NCI-H2107 (cell line): ENCODE measurements at regions not wholly inside any gene's neighbourhood (a gene's known extent, or its start where the extent isn't known, plus 50 kb on each side); places are given as distances from the start of the nearest gene placed in this dataset.

Experiments used
- DNase-seq: peaks from one replicate; lab custom pipeline; 2025; lab: John Stamatoyannopoulos, UW

- DNase-seq, result no peak
These were observed 1138.8 kb downstream of the XPNPEP1 start for GRCh38 chr10:108784534-108784933.

GRCh38 chr10:108783897-108784296 lies 1139.4 kb downstream of the XPNPEP1 start:
- no peak for DNase-seq

GRCh38 chr10:108782411-108782810 lies 1140.9 kb downstream of the XPNPEP1 start:
- DNase-seq, result no peak

GRCh38 chr10:108779501-108779900 lies 1143.8 kb downstream of the XPNPEP1 start:
- no peak for DNase-seq

- no peak for DNase-seq
These were observed 1147.3 kb downstream of the XPNPEP1 start for GRCh38 chr10:108775911-108776475.

- DNase-seq, result no peak
These were observed 1152.2 kb downstream of the XPNPEP1 start for GRCh38 chr10:108771106-108771505.

GRCh38 chr10:108765794-108766193 lies 1157.5 kb downstream of the XPNPEP1 start:
- DNase-seq, result no peak

DNA sequence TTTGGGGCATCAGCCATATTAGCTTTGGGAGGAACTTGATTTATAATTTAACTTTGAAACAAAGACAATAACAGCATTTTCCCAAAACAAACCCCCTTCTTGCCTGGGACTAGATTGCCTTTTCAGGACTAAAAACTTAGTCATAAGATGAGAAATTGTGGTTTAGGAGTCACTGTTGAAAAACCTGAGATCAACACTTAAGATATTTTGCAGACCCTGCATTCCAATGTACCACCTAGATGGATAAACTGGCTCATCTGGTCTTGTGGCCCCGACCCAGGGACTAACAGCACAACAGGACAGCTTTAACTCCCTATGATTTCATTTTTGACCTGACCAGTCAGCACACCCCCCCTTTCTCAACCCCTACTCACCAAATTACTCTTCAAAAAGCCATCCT lies 1165.4 kb downstream of the XPNPEP1 start:
- DNase-seq, result no peak

- DNase-seq, result no peak
These were observed 1167.7 kb downstream of the XPNPEP1 start for GRCh38 chr10:108755646-108756045.

DNA sequence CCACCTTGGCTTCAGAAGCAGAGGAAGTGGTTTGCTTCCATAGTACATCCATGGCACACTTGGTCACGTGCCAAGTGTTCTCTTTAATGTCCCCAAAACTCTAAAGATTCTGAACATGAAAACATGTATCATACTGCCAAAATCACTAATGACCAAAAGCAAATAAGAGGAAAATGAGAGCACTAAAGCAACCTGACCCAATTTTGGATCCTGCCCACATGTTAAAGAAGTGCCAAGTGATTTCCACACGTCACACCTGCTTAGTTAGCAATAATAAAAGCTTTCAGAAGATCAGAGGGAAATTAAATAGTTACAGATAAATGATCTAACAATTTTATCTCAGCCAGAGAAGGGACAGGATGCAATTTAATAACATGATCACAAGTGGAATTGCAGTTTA lies 1170.0 kb downstream of the XPNPEP1 start:
- DNase-seq, result no peak

DNA sequence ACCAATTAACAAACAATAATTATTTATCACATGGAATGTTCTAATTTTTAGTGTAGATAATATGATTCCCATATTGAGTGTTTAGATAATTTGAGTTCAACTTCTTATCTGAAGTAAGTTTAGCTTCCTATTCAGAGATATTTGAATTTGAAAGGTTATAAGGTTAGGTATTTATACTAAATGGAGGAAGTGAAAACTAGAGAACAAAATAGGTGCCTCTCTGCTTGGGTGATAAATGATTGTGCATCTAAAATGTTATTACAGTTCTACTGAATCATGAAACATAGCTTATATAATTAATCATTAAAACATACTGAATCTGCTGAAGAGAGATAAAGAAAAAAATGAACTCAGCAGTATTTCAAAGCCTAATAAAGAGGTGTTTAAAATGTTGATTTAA lies 1174.3 kb downstream of the XPNPEP1 start:
- no peak for DNase-seq

DNA sequence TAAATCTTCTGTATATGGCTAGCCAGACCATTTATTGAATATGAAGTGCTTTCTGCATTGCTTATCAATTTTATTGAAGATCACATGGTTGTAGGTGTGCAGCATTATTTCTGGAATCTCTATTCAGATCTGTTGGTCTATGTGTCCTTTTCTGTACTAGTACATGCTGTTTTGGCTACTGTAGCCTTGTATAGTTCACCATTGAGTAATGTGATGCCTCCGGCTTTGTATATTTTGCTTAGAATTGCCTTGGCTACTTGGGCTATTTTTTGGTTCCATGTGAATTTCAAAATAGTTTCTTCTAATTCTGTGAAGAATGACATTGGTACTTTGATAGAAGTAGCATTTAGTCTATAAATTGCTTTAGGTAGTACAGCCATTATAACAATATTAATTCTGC lies 1187.2 kb downstream of the XPNPEP1 start:
- DNase-seq, result no peak

DNA sequence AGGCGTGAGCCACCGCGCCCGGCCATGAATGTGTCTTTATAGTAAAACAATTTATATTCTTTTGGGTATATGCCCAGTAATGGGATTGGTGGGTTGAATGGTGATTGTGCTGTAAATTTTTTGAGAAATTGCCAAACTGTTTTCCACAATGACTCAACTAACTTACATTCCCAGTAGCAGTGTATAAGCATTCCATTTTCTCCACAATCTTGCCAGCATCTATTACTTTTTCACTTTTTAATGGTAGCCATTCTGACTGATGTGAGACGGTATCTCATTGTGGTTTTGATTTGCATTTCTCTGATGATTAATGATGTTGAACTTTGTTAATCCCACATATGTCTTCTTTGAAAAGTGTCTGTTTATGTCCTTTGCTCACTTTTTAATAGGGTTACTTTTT lies 1187.9 kb downstream of the XPNPEP1 start:
- DNase-seq, result no peak

DNA sequence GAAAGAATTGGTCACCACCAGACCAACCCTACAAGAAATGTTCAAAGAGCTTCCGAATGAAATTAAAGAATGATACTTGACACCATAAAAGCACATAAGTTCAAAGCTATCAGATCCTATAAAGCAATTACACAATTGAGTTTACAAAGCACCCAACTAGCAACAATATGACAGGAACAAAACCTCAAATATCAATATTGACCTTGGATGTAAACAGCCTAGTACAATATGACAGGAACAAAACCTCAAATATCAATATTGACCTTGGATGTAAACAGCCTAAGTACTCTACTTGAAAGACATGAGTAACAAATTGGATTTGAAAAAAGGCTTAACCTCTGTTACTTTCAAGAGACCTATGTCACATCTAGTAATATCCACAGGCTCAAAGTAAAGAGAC lies 1201.4 kb downstream of the XPNPEP1 start:
- no peak for DNase-seq

DNA sequence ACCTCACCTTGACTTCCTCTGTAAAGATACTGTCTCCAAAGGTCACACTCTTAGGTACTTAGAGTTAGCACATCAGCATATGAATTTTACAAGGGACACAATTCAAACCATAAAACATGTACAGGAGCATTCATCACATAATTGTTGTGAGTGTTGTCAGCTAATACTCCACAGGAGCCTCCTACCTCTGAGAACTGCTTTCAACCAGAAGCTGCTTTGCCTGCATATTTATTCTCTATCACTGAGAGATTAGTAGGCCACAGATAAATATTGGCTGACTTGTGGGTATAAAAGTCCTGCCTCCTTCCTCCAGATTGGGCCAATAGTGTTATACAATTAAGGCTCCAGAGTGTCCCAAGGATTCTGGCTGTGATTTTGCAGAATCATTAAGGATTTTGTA lies 1207.0 kb downstream of the XPNPEP1 start:
- no peak for DNase-seq

DNA sequence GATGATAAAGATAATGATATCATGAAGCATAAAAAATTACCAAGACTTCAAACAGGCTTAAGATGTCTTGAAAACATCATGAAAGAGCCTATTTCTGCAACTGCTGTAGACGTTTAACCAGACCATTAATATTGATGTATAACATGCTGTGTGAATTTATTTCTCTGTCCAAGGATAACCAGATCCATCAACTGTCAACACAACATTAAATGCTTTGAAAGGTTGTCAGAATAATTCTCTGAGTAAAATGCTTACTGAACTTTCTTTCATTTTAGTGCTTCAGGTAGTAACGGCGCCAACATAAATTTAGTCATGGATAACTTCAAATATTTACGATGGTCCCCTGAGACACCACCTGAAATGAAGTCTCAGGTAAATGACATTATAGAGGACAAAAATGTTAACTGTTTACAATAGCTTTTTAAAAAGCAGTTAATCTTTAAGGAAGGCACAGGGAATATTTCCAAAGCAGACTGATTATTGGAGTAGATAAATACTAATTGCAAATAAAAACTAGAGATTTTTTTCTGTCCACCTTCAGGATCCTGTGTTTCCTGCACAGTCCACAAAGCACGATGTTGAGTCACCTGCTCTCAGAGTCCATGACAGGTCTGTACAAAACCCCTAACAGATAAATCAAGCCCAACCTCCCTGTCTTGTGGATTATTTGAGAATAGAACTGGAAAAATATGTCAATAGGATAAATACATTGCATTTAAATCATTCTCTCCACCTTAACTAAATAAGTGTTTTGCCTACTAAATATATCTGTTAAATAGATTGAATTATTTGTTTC lies 1213.2 kb downstream of the XPNPEP1 start:
- DNase-seq, result no peak

- DNase-seq, result no peak
These were observed 1214.9 kb downstream of the XPNPEP1 start for GRCh38 chr10:108708363-108708762.

- DNase-seq, result no peak
These were observed 1226.4 kb downstream of the XPNPEP1 start for GRCh38 chr10:108696792-108697477.

DNA sequence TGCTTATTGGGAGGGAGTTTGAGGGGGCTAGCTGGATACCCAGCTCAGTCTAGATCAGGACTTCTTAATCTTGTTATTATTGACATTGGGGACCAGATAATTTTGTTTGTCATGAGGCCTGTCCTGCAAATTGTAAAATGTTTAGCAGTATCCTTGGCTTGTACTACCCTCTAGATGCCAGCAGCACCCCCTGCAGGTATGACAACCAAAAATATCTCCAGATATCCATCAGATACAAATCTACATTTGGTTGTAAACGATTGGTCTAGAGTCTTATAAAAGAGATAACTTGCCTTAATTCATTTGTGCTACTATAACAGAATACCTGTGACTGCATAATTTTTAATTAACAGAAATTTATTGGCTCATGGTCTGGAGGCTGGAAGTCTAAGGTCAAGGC lies 1232.2 kb downstream of the XPNPEP1 start:
- no peak for DNase-seq

GRCh38 chr10:108690530-108690929 lies 1232.8 kb downstream of the XPNPEP1 start:
- DNase-seq, result no peak

DNA sequence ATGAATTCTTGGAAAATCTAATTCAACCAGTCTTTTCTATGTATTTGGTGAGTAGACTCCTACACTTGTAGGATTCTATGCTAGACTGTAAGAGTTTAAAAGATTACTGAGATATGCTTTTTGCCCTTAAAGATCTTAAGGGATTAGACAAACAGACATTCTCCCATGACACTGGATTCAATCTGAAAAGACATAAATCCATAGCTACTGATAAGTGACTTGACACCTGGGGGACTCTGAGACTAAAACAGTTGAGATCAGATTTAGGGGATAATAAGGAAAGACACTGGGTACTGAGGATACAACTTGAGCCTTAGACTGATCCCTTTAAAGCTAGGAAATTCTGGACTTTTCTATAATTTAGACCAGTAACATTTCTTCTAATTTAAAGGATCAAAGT lies 1233.4 kb downstream of the XPNPEP1 start:
- no peak for DNase-seq

GRCh38 chr10:108688314-108688713 lies 1235.0 kb downstream of the XPNPEP1 start:
- DNase-seq, result no peak

GRCh38 chr10:108685863-108686531 lies 1237.3 kb downstream of the XPNPEP1 start:
- DNase-seq, result no peak
